ENCODE measurements at regions not wholly inside any gene's neighbourhood (a gene's known extent, or its start where the extent isn't known, plus 50 kb on each side); places are given as distances from the start of the nearest gene placed in this dataset.

- Histone ChIP-seq H3K27me3 (ENCODE audit: insufficient read depth, low read length) (no peaks in the 10 kb centered on the region), H4K20me1 (ENCODE audit: insufficient read depth) (no peaks in the 10 kb centered on the region), H3K9me2 (ENCODE audit: insufficient read depth) (no peaks in the 10 kb centered on the region), H3K27ac (ENCODE audit: low read depth, low read length) (no peak overlapping the region), H3K4me1 (ENCODE audit: control insufficient read depth in 1 of 2, insufficient read depth in 2 of 2, low read length in 2 of 2) (no peaks in the 10 kb centered on the region), H3K79me2 (ENCODE audit: insufficient read depth, low read length) (no peaks in the 10 kb centered on the region), H3K36me3 (ENCODE audit: control insufficient read depth in 1 of 2, insufficient read depth in 2 of 2, low read length in 2 of 2) (no peaks in the 10 kb centered on the region), H3K4me2 (ENCODE audit: low read length) (no peak overlapping the region), H3K4me3 (replicated peaks in 1 of 2; ENCODE audit: low read depth in 1 of 2, low read length in 2 of 2) (no peak overlapping the region), H3K9me3 (ENCODE audit: control insufficient read depth in 1 of 2, insufficient read depth in 1 of 2, low read depth in 1 of 2, low read length in 2 of 2) (no peaks in the 10 kb centered on the region), H2AFZ (ENCODE audit: low read depth, low read length, poor library complexity, severe bottlenecking) (no peak overlapping the region), H3K9ac (ENCODE audit: low read length) (no peak overlapping the region)
- DNase-seq (ENCODE audit: low read depth, low spot score) (no peak), ATAC-seq (no peak)
- TF ChIP-seq, protein P1, sequence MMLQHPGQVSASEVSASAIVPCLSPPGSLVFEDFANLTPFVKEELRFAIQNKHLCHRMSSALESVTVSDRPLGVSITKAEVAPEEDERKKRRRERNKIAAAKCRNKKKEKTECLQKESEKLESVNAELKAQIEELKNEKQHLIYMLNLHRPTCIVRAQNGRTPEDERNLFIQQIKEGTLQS (IDR thresholded peaks at IDR 0.05) = no peak
- TF ChIP-seq EZH2phosphoT487 (IDR thresholded peaks at IDR 0.05; ENCODE audit: borderline replicate concordance) (no peak), EGR1 (IDR thresholded peaks at IDR 0.05; ENCODE audit: low read depth) (no peak), CEBPB (IDR thresholded peaks at IDR 0.05; ENCODE audit: low read depth) (no peak), POLR2A (IDR thresholded peaks at IDR 0.05; ENCODE audit: borderline replicate concordance, extremely low read depth, insufficient read depth, insufficient read length) (no peak), MAX (IDR thresholded peaks at IDR 0.05) (no peak), REST (IDR thresholded peaks at IDR 0.05; ENCODE audit: low read depth) (no peak), ZNF274 (IDR thresholded peaks at IDR 0.05; ENCODE audit: low read depth, low read length) (no peak), RAD21 (IDR thresholded peaks at IDR 0.05; ENCODE audit: low read depth) (no peak), EZH2 (IDR thresholded peaks at IDR 0.05) (no peak)
- ChIA-PET CTCF (no interaction called here), POLR2A (interaction anchor here (1.4 kb wide), 1 partner anchor 8 kb away, joined by 3 read pairs; no protein-coding TSS in a partner anchor), RAD21 (ENCODE audit: low non-redundant PET in 1 of 2, low total read pairs in 2 of 2, uncharacterized antibody in 2 of 2, unreplicated experiment in 2 of 2) (no interaction called here)
- BruUV-seq (replicated peaks) = no TSS peak
- intact Hi-C loops (cut with micrococcal nuclease) = no loop called here
Observed at GRCh38 chr13:34401696-34402095, 540.4 kb upstream of the NBEA start.
